GM12875 (cell line): ENCODE measurements at regions not wholly inside any gene's neighbourhood (a gene's known extent, or its start where the extent isn't known, plus 50 kb on each side); places are given as distances from the start of the nearest gene placed in this dataset.
A peak's percentile ranks its signal among the peaks of the same experiment; 100 is the strongest.

Source experiments
- H3K4me3 ChIP-seq: one replicate; pipeline ENCODE4 v1.5.1; 2011; ENCODE audit warnings: low read depth, low read length, control low read depth
- CTCF ChIP-seq: IDR thresholded peaks from 2 replicates; pipeline ENCODE4 v1.5.1; 2011; ENCODE audit warnings: low read depth, mild to moderate bottlenecking, control low read depth, inconsistent platforms, low read length, moderate library complexity, borderline replicate concordance; ENCODE audit not compliant: insufficient read depth

GRCh38 chrX:14124562-14124961 is 94.9 kb upstream of the GEMIN8 start:
- no peak for TF ChIP-seq CTCF
- H3K4me3 ChIP-seq = no peak overlapping the region

DNA sequence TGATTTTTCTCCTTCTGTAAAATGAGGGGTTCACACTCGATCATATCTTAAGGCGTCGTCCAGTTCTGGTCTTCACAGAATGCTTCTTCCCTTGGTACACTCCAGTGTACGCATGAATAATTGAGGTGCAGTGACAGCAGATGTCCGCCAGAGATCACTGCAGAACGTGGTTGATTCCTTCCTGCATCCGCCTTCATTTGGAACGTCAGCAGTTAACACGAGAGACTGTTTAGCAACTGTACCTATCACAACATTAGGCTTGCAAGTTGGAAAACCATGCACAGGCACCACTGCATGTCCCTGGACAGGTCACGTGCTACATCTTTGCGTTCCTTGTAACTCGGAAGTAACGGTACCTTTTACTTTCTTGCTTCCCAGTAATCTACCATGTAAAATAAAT is 66.0 kb upstream of the GEMIN8 start:
- H3K4me3 ChIP-seq = no peak overlapping the region
- TF ChIP-seq CTCF = peak; percentile 75

GRCh38 chrX:14094191-14094590 is 64.5 kb upstream of the GEMIN8 start:
- no peak overlapping the region for H3K4me3 ChIP-seq
- TF ChIP-seq CTCF = no peak

GRCh38 chrX:14084466-14084865 is 54.8 kb upstream of the GEMIN8 start:
- H3K4me3 ChIP-seq = no peak overlapping the region
- TF ChIP-seq CTCF = no peak

- no peak overlapping the region for H3K4me3 ChIP-seq
- no peak for TF ChIP-seq CTCF
Measured at GRCh38 chrX:14083783-14084182, 54.1 kb upstream of the GEMIN8 start.

DNA sequence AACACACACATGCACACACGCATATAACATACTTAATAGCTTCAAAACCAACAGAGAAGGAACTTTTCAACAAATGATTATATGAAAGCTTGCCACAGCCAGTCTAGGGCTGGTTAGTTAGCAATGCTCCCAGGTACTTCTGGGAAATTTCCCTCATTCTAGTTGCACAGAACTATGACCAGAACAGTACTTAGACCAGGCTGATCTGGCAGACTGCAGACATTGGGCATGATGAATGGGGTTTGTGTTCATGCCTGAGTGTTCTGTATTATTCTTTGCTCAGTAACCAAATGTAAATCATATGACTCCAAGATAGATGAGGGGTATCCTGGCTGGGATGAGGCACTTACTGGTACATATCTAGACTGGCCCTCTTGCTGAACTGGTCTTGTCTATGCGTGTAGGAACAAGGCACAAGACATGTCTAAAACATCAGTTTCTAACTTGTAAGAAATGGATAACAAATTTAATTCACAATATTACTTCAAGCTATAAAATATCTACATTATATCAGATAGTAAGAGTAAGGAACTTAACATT is 50.3 kb upstream of the GEMIN8 start:
- TF ChIP-seq CTCF = no peak

More for the DNA sequence above, 50.3 kb upstream of the GEMIN8 start:
- H3K4me3 ChIP-seq = no peak overlapping the region
